ENCODE measurements at regions not wholly inside any gene's neighbourhood (a gene's known extent, or its start where the extent isn't known, plus 50 kb on each side); places are given as distances from the start of the nearest gene placed in this dataset.
"Not testable (repeated sequence)": the region's sequence is repeated elsewhere in the genome, so short reads cannot be mapped to it uniquely, and the experiment has no call there.

- H3K9me3 Mint-ChIP-seq; H3K27me3 Mint-ChIP-seq (ENCODE audit: low read depth); H3K27ac Mint-ChIP-seq; H3K4me1 Mint-ChIP-seq; H3K36me3 Mint-ChIP-seq; DNase-seq (ENCODE audit: low spot score in 2 of 2, unreplicated experiment in 2 of 2); H3K4me3 Mint-ChIP-seq: not testable (repeated sequence)
These were observed 55.2 kb downstream of the GOLGA8B start for GRCh38 chr15:34528055-34528754.

- DNase-seq (ENCODE audit: low spot score in 2 of 2, unreplicated experiment in 2 of 2); H3K27me3 Mint-ChIP-seq (ENCODE audit: low read depth); H3K4me1 Mint-ChIP-seq; H3K4me3 Mint-ChIP-seq; H3K27ac Mint-ChIP-seq; H3K9me3 Mint-ChIP-seq; H3K36me3 Mint-ChIP-seq: not testable (repeated sequence)
These were observed 55.8 kb downstream of the GOLGA8B start for GRCh38 chr15:34527641-34528040.

- H3K27me3 Mint-ChIP-seq (ENCODE audit: low read depth) = peaks cover 10% of the 10 kb centered on the region
- not testable (repeated sequence) for DNase-seq (ENCODE audit: low spot score in 2 of 2, unreplicated experiment in 2 of 2); H3K27ac Mint-ChIP-seq; H3K9me3 Mint-ChIP-seq; H3K36me3 Mint-ChIP-seq; H3K4me1 Mint-ChIP-seq; H3K4me3 Mint-ChIP-seq
These were observed 59.6 kb downstream of the GOLGA8B start for GRCh38 chr15:34523849-34524248.

- H3K4me3 Mint-ChIP-seq; DNase-seq (ENCODE audit: low spot score in 2 of 2, unreplicated experiment in 2 of 2); H3K9me3 Mint-ChIP-seq; H3K4me1 Mint-ChIP-seq; H3K27ac Mint-ChIP-seq; H3K36me3 Mint-ChIP-seq: not testable (repeated sequence)
- H3K27me3 Mint-ChIP-seq (ENCODE audit: low read depth) = peaks cover 13% of the 10 kb centered on the region
These were observed 60.9 kb downstream of the GOLGA8B start for GRCh38 chr15:34522601-34523000.

GRCh38 chr15:34521802-34522485 lies 61.5 kb downstream of the GOLGA8B start:
- H3K4me1 Mint-ChIP-seq; H3K36me3 Mint-ChIP-seq; DNase-seq (ENCODE audit: low spot score in 2 of 2, unreplicated experiment in 2 of 2); H3K4me3 Mint-ChIP-seq; H3K9me3 Mint-ChIP-seq; H3K27ac Mint-ChIP-seq: not testable (repeated sequence)
- peaks cover 16% of the 10 kb centered on the region for H3K27me3 Mint-ChIP-seq (ENCODE audit: low read depth)

- peaks cover 30% of the 10 kb centered on the region for H3K27me3 Mint-ChIP-seq (ENCODE audit: low read depth)
- H3K4me1 Mint-ChIP-seq = no peaks in the 10 kb centered on the region
- DNase-seq (ENCODE audit: low spot score in 2 of 2, unreplicated experiment in 2 of 2) = no peak
- no peak for TF ChIP-seq CTCF (IDR thresholded peaks at IDR 0.05; ENCODE audit: unreplicated experiment)
- no peaks in the 10 kb centered on the region for H3K9me3 Mint-ChIP-seq
- no peaks in the 10 kb centered on the region for H3K36me3 Mint-ChIP-seq
- H3K4me3 Mint-ChIP-seq = no peak overlapping the region
- no peak overlapping the region for H3K27ac Mint-ChIP-seq
These were observed 62.9 kb downstream of the GOLGA8B start for GRCh38 chr15:34520566-34520965.

- H3K4me1 Mint-ChIP-seq; H3K9me3 Mint-ChIP-seq; H3K36me3 Mint-ChIP-seq; H3K4me3 Mint-ChIP-seq; DNase-seq (ENCODE audit: low spot score in 2 of 2, unreplicated experiment in 2 of 2); H3K27ac Mint-ChIP-seq: not testable (repeated sequence)
- H3K27me3 Mint-ChIP-seq (ENCODE audit: low read depth) = peaks cover 36% of the 10 kb centered on the region
These were observed 63.4 kb downstream of the GOLGA8B start for GRCh38 chr15:34520010-34520409.

- peaks cover 12% of the 10 kb centered on the region for H3K4me1 Mint-ChIP-seq
- no peaks in the 10 kb centered on the region for H3K36me3 Mint-ChIP-seq
- H3K4me3 Mint-ChIP-seq = peak overlapping the region; percentile 79
- H3K27ac Mint-ChIP-seq = no peak overlapping the region
- no peaks in the 10 kb centered on the region for H3K9me3 Mint-ChIP-seq
- no peak for TF ChIP-seq CTCF (IDR thresholded peaks at IDR 0.05; ENCODE audit: unreplicated experiment)
- H3K27me3 Mint-ChIP-seq (ENCODE audit: low read depth) = peaks cover 67% of the 10 kb centered on the region
- peak in 1 of 2 experiments; percentile 70 for DNase-seq (ENCODE audit: low spot score in 2 of 2, unreplicated experiment in 2 of 2)
These were observed 69.2 kb downstream of the GOLGA8B start for GRCh38 chr15:34514251-34514670.

All from mesothelial cell of epicardium (in vitro differentiated cells).